GM04503 (cell line): ENCODE measurements at regions not wholly inside any gene's neighbourhood (a gene's known extent, or its start where the extent isn't known, plus 50 kb on each side); places are given as distances from the start of the nearest gene placed in this dataset.
"Not testable (repeated sequence)": the region's sequence is repeated elsewhere in the genome, so short reads cannot be mapped to it uniquely, and the experiment has no call there.

Experiments
- DNase-seq: peaks from one replicate; pipeline ENCODE4 v3.0.0-alpha.2; 2012; ENCODE audit warnings: low read depth

GRCh38 chr19:27821418-27822018, 1391.4 kb downstream of the UQCRFS1 start:
- DNase-seq = no peak

- no peak for DNase-seq
Measured at GRCh38 chr19:27815985-27816384, 1397.0 kb downstream of the UQCRFS1 start.

- not testable (repeated sequence) for DNase-seq
Measured at GRCh38 chr19:27814834-27815233, 1398.1 kb downstream of the UQCRFS1 start.

- DNase-seq = not testable (repeated sequence)
Measured at GRCh38 chr19:27814274-27814673, 1398.7 kb downstream of the UQCRFS1 start.

- no peak for DNase-seq
Measured at GRCh38 chr19:27806471-27807070, 1406.4 kb downstream of the UQCRFS1 start.

- no peak for DNase-seq
Measured at GRCh38 chr19:27805848-27806247, 1407.1 kb downstream of the UQCRFS1 start.

- DNase-seq = not testable (repeated sequence)
Measured at GRCh38 chr19:27802293-27802692, 1410.7 kb downstream of the UQCRFS1 start.

- no peak for DNase-seq
Measured at GRCh38 chr19:27796540-27796939, 1416.4 kb downstream of the UQCRFS1 start.

GRCh38 chr19:27796073-27796472, 1416.9 kb downstream of the UQCRFS1 start:
- DNase-seq = no peak

- DNase-seq = no peak
Measured at GRCh38 chr19:27795369-27795768, 1417.6 kb downstream of the UQCRFS1 start.

- DNase-seq = no peak
Measured at GRCh38 chr19:27794494-27795042, 1418.4 kb downstream of the UQCRFS1 start.

GRCh38 chr19:27793644-27794493, 1419.1 kb downstream of the UQCRFS1 start:
- DNase-seq = peak; percentile 72

GRCh38 chr19:27793128-27793643, 1419.8 kb downstream of the UQCRFS1 start:
- peak; percentile 41 for DNase-seq

- no peak for DNase-seq
Measured at GRCh38 chr19:27792576-27793127, 1420.3 kb downstream of the UQCRFS1 start.

- no peak for DNase-seq
Measured at GRCh38 chr19:27780367-27781075, 1432.4 kb downstream of the UQCRFS1 start.

- DNase-seq = no peak
Measured at GRCh38 chr19:27779954-27780353, 1433.0 kb downstream of the UQCRFS1 start.

GRCh38 chr19:27777726-27778125, 1435.2 kb downstream of the UQCRFS1 start:
- DNase-seq = no peak

- DNase-seq = no peak
Measured at GRCh38 chr19:27777242-27777641, 1435.7 kb downstream of the UQCRFS1 start.

GRCh38 chr19:27776524-27776923, 1436.4 kb downstream of the UQCRFS1 start:
- DNase-seq = no peak

GRCh38 chr19:27776020-27776419, 1436.9 kb downstream of the UQCRFS1 start:
- DNase-seq = no peak

GRCh38 chr19:27775395-27775794, 1437.6 kb downstream of the UQCRFS1 start:
- no peak for DNase-seq

GRCh38 chr19:27774827-27775226, 1438.1 kb downstream of the UQCRFS1 start:
- DNase-seq = no peak
